ENCODE measurements at regions not wholly inside any gene's neighbourhood (a gene's known extent, or its start where the extent isn't known, plus 50 kb on each side); places are given as distances from the start of the nearest gene placed in this dataset.

GRCh38 chr4:116953947-116954346 lies 131.4 kb downstream of the TRAM1L1 start:
- TF ChIP-seq POLR2A (IDR thresholded peaks at IDR 0.05): no peak
- no peak for TF ChIP-seq EP300 (IDR thresholded peaks at IDR 0.05)
- no peak for TF ChIP-seq CTCF (IDR thresholded peaks at IDR 0.05)

Measured in tibial nerve (tissue), 4 donors.